ENCODE measurements at regions not wholly inside any gene's neighbourhood (a gene's known extent, or its start where the extent isn't known, plus 50 kb on each side); places are given as distances from the start of the nearest gene placed in this dataset.

DNA sequence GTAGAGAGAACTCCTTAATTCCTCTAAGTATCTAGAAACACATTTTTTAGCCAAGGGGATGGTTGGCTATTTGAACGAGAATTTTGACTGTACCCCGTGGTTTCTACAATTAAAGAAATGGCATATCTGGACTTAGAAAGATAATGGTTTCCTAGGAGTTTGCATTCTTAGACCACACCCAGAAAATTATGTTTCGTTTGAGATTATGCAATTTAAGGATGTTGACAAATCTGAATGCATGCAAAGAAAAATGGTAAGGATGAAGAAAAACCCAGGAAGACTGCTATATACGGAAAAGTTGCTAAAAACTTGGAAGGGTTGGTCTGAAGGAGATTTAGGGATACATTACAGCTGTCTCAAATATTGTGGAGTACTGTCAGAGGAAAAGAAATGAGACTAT, 538.5 kb upstream of the WWC1 start:
- CTCF ChIA-PET (ENCODE audit: low intra/inter-chr PET ratio, low total read pairs) = no interaction called here

More for the DNA sequence above, 538.5 kb upstream of the WWC1 start:
- Histone ChIP-seq H3K36me3 (replicated peaks in 1 of 2; ENCODE audit: control insufficient read depth in 1 of 2, insufficient read depth in 2 of 2, low read length in 2 of 2) (no peaks in the 10 kb centered on the region), H3K9me3 (ENCODE audit: low read length) (no peaks in the 10 kb centered on the region), H3K79me2 (ENCODE audit: insufficient read depth, low read length) (no peaks in the 10 kb centered on the region), H3K27me3 (ENCODE audit: control insufficient read depth in 1 of 2, insufficient read depth in 2 of 2, low read length in 2 of 2) (no peaks in the 10 kb centered on the region; a peak in 1 of 5 replicates), H3K4me2 (ENCODE audit: low read depth, low read length) (no peak overlapping the region), H4K20me1 (ENCODE audit: insufficient read depth, low read length) (no peaks in the 10 kb centered on the region), H3K4me1 (ENCODE audit: insufficient read depth, low read length) (no peaks in the 10 kb centered on the region), H3K4me3 (replicated peaks in 1 of 3; ENCODE audit: insufficient read depth in 1 of 3, low read depth in 2 of 3, low read length in 3 of 3) (no peak overlapping the region), H3K27ac (ENCODE audit: extremely low read length, insufficient read depth, low read length) (no peak overlapping the region), H3K9ac (ENCODE audit: insufficient read depth, low read depth, low read length) (no peak overlapping the region), H2AFZ (ENCODE audit: low read length) (no peak overlapping the region)
- FAIRE-seq (no peak), DNase-seq (ENCODE audit: low spot score) (no peak), ATAC-seq (no peak)
- no TSS peak for BruUV-seq (replicated peaks)
- TF ChIP-seq ISX (CRISPR knock-in tag; conservative IDR thresholded peaks at IDR 0.05) = no peak
- no peak for TF ChIP-seq ZNF615 (CRISPR knock-in tag; IDR thresholded peaks at IDR 0.05; ENCODE audit: borderline replicate concordance)
- TF ChIP-seq ZNF326 (CRISPR knock-in tag; IDR thresholded peaks at IDR 0.05; ENCODE audit: borderline replicate concordance) = no peak
- TF ChIP-seq HCFC1 (IDR thresholded peaks at IDR 0.05; ENCODE audit: low read depth, low read length) = no peak
- TF ChIP-seq, protein P1, sequence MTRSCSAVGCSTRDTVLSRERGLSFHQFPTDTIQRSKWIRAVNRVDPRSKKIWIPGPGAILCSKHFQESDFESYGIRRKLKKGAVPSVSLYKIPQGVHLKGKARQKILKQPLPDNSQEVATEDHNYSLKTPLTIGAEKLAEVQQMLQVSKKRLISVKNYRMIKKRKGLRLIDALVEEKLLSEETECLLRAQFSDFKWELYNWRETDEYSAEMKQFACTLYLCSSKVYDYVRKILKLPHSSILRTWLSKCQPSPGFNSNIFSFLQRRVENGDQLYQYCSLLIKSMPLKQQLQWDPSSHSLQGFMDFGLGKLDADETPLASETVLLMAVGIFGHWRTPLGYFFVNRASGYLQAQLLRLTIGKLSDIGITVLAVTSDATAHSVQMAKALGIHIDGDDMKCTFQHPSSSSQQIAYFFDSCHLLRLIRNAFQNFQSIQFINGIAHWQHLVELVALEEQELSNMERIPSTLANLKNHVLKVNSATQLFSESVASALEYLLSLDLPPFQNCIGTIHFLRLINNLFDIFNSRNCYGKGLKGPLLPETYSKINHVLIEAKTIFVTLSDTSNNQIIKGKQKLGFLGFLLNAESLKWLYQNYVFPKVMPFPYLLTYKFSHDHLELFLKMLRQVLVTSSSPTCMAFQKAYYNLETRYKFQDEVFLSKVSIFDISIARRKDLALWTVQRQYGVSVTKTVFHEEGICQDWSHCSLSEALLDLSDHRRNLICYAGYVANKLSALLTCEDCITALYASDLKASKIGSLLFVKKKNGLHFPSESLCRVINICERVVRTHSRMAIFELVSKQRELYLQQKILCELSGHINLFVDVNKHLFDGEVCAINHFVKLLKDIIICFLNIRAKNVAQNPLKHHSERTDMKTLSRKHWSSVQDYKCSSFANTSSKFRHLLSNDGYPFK (CRISPR knock-in tag; IDR thresholded peaks at IDR 0.05; ENCODE audit: borderline replicate concordance) = no peak
- TF ChIP-seq NFATC3 (CRISPR knock-in tag; IDR thresholded peaks at IDR 0.05) = no peak
- TF ChIP-seq, protein P2, sequence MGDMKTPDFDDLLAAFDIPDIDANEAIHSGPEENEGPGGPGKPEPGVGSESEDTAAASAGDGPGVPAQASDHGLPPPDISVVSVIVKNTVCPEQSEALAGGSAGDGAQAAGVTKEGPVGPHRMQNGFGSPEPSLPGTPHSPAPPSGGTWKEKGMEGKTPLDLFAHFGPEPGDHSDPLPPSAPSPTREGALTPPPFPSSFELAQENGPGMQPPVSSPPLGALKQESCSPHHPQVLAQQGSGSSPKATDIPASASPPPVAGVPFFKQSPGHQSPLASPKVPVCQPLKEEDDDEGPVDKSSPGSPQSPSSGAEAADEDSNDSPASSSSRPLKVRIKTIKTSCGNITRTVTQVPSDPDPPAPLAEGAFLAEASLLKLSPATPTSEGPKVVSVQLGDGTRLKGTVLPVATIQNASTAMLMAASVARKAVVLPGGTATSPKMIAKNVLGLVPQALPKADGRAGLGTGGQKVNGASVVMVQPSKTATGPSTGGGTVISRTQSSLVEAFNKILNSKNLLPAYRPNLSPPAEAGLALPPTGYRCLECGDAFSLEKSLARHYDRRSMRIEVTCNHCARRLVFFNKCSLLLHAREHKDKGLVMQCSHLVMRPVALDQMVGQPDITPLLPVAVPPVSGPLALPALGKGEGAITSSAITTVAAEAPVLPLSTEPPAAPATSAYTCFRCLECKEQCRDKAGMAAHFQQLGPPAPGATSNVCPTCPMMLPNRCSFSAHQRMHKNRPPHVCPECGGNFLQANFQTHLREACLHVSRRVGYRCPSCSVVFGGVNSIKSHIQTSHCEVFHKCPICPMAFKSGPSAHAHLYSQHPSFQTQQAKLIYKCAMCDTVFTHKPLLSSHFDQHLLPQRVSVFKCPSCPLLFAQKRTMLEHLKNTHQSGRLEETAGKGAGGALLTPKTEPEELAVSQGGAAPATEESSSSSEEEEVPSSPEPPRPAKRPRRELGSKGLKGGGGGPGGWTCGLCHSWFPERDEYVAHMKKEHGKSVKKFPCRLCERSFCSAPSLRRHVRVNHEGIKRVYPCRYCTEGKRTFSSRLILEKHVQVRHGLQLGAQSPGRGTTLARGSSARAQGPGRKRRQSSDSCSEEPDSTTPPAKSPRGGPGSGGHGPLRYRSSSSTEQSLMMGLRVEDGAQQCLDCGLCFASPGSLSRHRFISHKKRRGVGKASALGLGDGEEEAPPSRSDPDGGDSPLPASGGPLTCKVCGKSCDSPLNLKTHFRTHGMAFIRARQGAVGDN (CRISPR knock-in tag; IDR thresholded peaks at IDR 0.05) = no peak
- TF ChIP-seq, protein P3, sequence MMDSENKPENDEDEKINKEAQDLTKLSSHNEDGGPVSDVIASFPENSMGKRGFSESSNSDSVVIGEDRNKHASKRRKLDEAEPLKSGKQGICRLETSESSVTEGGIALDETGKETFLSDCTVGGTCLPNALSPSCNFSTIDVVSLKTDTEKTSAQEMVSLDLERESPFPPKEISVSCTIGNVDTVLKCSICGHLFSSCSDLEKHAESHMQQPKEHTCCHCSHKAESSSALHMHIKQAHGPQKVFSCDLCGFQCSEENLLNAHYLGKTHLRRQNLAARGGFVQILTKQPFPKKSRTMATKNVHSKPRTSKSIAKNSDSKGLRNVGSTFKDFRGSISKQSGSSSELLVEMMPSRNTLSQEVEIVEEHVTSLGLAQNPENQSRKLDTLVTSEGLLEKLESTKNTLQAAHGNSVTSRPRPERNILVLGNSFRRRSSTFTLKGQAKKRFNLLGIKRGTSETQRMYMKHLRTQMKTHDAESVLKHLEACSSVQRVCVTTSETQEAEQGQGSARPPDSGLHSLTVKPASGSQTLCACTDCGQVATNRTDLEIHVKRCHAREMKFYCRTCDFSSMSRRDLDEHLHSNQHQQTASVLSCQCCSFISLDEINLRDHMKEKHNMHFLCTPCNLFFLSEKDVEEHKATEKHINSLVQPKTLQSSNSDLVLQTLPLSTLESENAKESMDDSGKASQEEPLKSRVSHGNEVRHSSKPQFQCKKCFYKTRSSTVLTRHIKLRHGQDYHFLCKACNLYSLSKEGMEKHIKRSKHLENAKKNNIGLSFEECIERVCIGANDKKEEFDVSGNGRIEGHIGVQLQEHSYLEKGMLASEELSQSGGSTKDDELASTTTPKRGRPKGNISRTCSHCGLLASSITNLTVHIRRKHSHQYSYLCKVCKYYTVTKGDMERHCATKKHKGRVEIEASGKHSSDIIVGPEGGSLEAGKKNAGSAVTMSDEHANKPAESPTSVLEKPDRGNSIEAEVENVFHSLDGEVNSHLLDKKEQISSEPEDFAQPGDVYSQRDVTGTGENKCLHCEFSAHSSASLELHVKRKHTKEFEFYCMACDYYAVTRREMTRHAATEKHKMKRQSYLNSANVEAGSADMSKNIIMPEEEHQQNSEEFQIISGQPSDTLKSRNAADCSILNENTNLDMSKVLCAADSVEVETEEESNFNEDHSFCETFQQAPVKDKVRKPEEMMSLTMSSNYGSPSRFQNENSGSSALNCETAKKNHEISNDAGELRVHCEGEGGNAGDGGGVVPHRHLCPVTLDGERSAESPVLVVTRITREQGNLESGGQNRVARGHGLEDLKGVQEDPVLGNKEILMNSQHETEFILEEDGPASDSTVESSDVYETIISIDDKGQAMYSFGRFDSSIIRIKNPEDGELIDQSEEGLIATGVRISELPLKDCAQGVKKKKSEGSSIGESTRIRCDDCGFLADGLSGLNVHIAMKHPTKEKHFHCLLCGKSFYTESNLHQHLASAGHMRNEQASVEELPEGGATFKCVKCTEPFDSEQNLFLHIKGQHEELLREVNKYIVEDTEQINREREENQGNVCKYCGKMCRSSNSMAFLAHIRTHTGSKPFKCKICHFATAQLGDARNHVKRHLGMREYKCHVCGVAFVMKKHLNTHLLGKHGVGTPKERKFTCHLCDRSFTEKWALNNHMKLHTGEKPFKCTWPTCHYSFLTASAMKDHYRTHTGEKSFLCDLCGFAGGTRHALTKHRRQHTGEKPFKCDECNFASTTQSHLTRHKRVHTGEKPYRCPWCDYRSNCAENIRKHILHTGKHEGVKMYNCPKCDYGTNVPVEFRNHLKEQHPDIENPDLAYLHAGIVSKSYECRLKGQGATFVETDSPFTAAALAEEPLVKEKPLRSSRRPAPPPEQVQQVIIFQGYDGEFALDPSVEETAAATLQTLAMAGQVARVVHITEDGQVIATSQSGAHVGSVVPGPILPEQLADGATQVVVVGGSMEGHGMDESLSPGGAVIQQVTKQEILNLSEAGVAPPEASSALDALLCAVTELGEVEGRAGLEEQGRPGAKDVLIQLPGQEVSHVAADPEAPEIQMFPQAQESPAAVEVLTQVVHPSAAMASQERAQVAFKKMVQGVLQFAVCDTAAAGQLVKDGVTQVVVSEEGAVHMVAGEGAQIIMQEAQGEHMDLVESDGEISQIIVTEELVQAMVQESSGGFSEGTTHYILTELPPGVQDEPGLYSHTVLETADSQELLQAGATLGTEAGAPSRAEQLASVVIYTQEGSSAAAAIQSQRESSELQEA (CRISPR knock-in tag; IDR thresholded peaks at IDR 0.05; ENCODE audit: not compliant biosample characterization) = no peak
- POLR2A ChIA-PET = no interaction called here
- under 1% methylated on average over 4 of the region's 4 CpGs for WGBS (ENCODE audit: low lambda C conversion rate)
- intact Hi-C loops (cut with micrococcal nuclease; ENCODE audit: unreplicated experiment) = no loop called here
- in situ Hi-C loops (cut with HindIII; ENCODE audit: extremely low pct_ligation_motif_present, low pct_unique_long_range_greater_than_20kb) = no loop called here
